RWPE1 (cell line): ENCODE measurements at regions not wholly inside any gene's neighbourhood (a gene's known extent, or its start where the extent isn't known, plus 50 kb on each side); places are given as distances from the start of the nearest gene placed in this dataset.
"Not testable (repeated sequence)": the region's sequence is repeated elsewhere in the genome, so short reads cannot be mapped to it uniquely, and the experiment has no call there.

Experiments
- CTCF ChIA-PET: fragments of 350-600 bp; sonication (Branson Sonifier 250); formaldehyde crosslinking; extraction: SDS; loops from one replicate; lab custom pipeline; 2021; lab: Yijun Ruan, JAX
- POLR2A ChIA-PET: fragments of 400-600 bp; formaldehyde crosslinking; extraction: SDS; loops from one replicate; lab custom pipeline; 2020; ENCODE audit warnings: antibody characterized with exemption; ENCODE audit not compliant: low non-redundant PET; lab: Yijun Ruan, JAX
- DNase-seq: peaks from one replicate; pipeline ENCODE4 v3.0.0; 2012; ENCODE audit warnings: low spot score
- H3K27ac ChIP-seq: fragments of 450-650 bp; 2 replicates; pipeline ENCODE4 v1.5.1; 2017
- TF ChIP-seq, protein P1 (sequence below): fragments of 450-650 bp; conservative IDR thresholded peaks from 2 replicates; pipeline ENCODE4 v1.5.1; 2017; ENCODE audit warnings: low read depth, mild to moderate bottlenecking

- no peak overlapping the region for H3K27ac ChIP-seq
- no peak for DNase-seq
- TF ChIP-seq, protein P1, sequence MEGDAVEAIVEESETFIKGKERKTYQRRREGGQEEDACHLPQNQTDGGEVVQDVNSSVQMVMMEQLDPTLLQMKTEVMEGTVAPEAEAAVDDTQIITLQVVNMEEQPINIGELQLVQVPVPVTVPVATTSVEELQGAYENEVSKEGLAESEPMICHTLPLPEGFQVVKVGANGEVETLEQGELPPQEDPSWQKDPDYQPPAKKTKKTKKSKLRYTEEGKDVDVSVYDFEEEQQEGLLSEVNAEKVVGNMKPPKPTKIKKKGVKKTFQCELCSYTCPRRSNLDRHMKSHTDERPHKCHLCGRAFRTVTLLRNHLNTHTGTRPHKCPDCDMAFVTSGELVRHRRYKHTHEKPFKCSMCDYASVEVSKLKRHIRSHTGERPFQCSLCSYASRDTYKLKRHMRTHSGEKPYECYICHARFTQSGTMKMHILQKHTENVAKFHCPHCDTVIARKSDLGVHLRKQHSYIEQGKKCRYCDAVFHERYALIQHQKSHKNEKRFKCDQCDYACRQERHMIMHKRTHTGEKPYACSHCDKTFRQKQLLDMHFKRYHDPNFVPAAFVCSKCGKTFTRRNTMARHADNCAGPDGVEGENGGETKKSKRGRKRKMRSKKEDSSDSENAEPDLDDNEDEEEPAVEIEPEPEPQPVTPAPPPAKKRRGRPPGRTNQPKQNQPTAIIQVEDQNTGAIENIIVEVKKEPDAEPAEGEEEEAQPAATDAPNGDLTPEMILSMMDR, result no peak
- ChIA-PET CTCF (no interaction called here), POLR2A (no interaction called here)
Observed at GRCh38 chr1:221040101-221040500, 160.9 kb downstream of the HLX start.

GRCh38 chr1:221040691-221041285 lies 161.5 kb downstream of the HLX start:
- ChIA-PET POLR2A (no interaction called here), CTCF (no interaction called here)
- TF ChIP-seq, protein P1, result no peak
- H3K27ac ChIP-seq, result no peak overlapping the region
- no peak for DNase-seq

- no peak for DNase-seq
- TF ChIP-seq, protein P1, result no peak
- ChIA-PET POLR2A (no interaction called here), CTCF (no interaction called here)
- H3K27ac ChIP-seq, result no peak overlapping the region
Observed at GRCh38 chr1:221044538-221044937, 165.3 kb downstream of the HLX start.

- DNase-seq, result no peak
- TF ChIP-seq, protein P1, result no peak
- ChIA-PET POLR2A (no interaction called here), CTCF (no interaction called here)
- H3K27ac ChIP-seq, result no peak overlapping the region
Observed at GRCh38 chr1:221045151-221045550, 165.9 kb downstream of the HLX start.

- DNase-seq, result no peak
- no peak overlapping the region for H3K27ac ChIP-seq
- POLR2A ChIA-PET, result no interaction called here
- TF ChIP-seq, protein P1, result no peak
- CTCF ChIA-PET, result no interaction called here
Observed at GRCh38 chr1:221045842-221046831, 166.9 kb downstream of the HLX start.

- CTCF ChIA-PET, DNase-seq, POLR2A ChIA-PET, H3K27ac ChIP-seq: not testable (repeated sequence)
Observed at GRCh38 chr1:221051391-221051790, 172.1 kb downstream of the HLX start.

GRCh38 chr1:221053889-221054288 lies 174.6 kb downstream of the HLX start:
- TF ChIP-seq, protein P1, result no peak
- ChIA-PET POLR2A (no interaction called here), CTCF (no interaction called here)

More at GRCh38 chr1:221053889-221054288, 174.6 kb downstream of the HLX start:
- H3K27ac ChIP-seq, result no peak overlapping the region
- no peak for DNase-seq
